K562 (cell line): ENCODE measurements at regions not wholly inside any gene's neighbourhood (a gene's known extent, or its start where the extent isn't known, plus 50 kb on each side); places are given as distances from the start of the nearest gene placed in this dataset.

Experiments
- ELF4 ChIP-seq: fragments of 450-650 bp; formaldehyde crosslinking; IDR thresholded peaks from 2 replicates; pipeline ENCODE4 v1.4.0; 2022; ENCODE audit warnings: missing genetic modification characterization
- POLR3A ChIP-seq: IDR thresholded peaks from 2 replicates; pipeline ENCODE4 v1.6.1; 2011; ENCODE audit warnings: borderline replicate concordance, mild to moderate bottlenecking, moderate library complexity; ENCODE audit not compliant: insufficient read length, insufficient read depth; ENCODE audit errors: extremely low read depth
- TF ChIP-seq, protein P1 (sequence below): fragments of 200-600 bp; sonication (generic); IDR thresholded peaks from one replicate; pipeline ENCODE4 v1.6.1; 2012; ENCODE audit warnings: mild to moderate bottlenecking, low read depth, low read length, inconsistent platforms

DNA sequence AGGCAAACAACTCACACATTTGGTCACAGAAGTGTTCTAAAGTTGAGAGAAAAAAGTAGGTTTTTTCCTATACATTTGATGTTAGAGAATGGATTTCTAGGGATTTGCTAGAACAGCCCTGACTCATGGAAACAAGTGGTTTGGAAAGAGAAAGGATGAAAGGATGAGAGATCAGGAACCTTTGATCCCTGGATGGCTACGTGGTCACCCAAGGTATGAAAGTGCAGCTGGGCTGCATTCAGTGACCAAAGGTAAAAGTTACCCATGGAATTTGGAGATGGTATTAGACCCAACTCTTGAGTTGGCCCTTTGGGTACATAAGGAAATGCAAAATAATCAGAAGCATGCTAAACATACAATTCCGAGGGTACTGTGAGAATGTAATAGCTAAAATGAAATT is 61.3 kb upstream of the SPIN1 start (continued):
- TF ChIP-seq, protein P1, sequence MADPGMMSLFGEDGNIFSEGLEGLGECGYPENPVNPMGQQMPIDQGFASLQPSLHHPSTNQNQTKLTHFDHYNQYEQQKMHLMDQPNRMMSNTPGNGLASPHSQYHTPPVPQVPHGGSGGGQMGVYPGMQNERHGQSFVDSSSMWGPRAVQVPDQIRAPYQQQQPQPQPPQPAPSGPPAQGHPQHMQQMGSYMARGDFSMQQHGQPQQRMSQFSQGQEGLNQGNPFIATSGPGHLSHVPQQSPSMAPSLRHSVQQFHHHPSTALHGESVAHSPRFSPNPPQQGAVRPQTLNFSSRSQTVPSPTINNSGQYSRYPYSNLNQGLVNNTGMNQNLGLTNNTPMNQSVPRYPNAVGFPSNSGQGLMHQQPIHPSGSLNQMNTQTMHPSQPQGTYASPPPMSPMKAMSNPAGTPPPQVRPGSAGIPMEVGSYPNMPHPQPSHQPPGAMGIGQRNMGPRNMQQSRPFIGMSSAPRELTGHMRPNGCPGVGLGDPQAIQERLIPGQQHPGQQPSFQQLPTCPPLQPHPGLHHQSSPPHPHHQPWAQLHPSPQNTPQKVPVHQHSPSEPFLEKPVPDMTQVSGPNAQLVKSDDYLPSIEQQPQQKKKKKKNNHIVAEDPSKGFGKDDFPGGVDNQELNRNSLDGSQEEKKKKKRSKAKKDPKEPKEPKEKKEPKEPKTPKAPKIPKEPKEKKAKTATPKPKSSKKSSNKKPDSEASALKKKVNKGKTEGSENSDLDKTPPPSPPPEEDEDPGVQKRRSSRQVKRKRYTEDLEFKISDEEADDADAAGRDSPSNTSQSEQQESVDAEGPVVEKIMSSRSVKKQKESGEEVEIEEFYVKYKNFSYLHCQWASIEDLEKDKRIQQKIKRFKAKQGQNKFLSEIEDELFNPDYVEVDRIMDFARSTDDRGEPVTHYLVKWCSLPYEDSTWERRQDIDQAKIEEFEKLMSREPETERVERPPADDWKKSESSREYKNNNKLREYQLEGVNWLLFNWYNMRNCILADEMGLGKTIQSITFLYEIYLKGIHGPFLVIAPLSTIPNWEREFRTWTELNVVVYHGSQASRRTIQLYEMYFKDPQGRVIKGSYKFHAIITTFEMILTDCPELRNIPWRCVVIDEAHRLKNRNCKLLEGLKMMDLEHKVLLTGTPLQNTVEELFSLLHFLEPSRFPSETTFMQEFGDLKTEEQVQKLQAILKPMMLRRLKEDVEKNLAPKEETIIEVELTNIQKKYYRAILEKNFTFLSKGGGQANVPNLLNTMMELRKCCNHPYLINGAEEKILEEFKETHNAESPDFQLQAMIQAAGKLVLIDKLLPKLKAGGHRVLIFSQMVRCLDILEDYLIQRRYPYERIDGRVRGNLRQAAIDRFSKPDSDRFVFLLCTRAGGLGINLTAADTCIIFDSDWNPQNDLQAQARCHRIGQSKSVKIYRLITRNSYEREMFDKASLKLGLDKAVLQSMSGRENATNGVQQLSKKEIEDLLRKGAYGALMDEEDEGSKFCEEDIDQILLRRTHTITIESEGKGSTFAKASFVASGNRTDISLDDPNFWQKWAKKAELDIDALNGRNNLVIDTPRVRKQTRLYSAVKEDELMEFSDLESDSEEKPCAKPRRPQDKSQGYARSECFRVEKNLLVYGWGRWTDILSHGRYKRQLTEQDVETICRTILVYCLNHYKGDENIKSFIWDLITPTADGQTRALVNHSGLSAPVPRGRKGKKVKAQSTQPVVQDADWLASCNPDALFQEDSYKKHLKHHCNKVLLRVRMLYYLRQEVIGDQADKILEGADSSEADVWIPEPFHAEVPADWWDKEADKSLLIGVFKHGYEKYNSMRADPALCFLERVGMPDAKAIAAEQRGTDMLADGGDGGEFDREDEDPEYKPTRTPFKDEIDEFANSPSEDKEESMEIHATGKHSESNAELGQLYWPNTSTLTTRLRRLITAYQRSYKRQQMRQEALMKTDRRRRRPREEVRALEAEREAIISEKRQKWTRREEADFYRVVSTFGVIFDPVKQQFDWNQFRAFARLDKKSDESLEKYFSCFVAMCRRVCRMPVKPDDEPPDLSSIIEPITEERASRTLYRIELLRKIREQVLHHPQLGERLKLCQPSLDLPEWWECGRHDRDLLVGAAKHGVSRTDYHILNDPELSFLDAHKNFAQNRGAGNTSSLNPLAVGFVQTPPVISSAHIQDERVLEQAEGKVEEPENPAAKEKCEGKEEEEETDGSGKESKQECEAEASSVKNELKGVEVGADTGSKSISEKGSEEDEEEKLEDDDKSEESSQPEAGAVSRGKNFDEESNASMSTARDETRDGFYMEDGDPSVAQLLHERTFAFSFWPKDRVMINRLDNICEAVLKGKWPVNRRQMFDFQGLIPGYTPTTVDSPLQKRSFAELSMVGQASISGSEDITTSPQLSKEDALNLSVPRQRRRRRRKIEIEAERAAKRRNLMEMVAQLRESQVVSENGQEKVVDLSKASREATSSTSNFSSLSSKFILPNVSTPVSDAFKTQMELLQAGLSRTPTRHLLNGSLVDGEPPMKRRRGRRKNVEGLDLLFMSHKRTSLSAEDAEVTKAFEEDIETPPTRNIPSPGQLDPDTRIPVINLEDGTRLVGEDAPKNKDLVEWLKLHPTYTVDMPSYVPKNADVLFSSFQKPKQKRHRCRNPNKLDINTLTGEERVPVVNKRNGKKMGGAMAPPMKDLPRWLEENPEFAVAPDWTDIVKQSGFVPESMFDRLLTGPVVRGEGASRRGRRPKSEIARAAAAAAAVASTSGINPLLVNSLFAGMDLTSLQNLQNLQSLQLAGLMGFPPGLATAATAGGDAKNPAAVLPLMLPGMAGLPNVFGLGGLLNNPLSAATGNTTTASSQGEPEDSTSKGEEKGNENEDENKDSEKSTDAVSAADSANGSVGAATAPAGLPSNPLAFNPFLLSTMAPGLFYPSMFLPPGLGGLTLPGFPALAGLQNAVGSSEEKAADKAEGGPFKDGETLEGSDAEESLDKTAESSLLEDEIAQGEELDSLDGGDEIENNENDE = no peak
- TF ChIP-seq ELF4 (CRISPR knock-in tag) (no peak), POLR3A (no peak)
